ENCODE measurements at regions not wholly inside any gene's neighbourhood (a gene's known extent, or its start where the extent isn't known, plus 50 kb on each side); places are given as distances from the start of the nearest gene placed in this dataset.

DNA sequence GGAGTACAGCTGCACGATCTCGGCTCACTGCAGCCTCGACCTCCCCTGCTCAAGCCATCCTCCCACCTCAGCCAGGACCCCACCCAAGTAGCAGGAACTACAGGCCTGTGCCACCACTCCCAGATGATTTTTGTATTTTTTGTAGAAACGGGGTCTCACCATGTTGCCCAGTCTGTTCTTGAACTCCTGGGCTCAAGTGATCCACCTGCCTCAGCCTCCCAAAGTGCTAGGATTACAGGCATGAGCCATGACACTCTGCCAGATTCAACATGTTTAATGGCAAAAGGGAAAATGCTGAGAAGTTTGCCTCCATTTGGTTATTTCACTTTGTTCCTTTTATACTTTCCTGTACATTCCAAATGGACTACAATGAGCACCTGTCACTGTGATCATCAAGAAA lies 65.8 kb downstream of the ZIC5 start:
- TF ChIP-seq, protein P1, sequence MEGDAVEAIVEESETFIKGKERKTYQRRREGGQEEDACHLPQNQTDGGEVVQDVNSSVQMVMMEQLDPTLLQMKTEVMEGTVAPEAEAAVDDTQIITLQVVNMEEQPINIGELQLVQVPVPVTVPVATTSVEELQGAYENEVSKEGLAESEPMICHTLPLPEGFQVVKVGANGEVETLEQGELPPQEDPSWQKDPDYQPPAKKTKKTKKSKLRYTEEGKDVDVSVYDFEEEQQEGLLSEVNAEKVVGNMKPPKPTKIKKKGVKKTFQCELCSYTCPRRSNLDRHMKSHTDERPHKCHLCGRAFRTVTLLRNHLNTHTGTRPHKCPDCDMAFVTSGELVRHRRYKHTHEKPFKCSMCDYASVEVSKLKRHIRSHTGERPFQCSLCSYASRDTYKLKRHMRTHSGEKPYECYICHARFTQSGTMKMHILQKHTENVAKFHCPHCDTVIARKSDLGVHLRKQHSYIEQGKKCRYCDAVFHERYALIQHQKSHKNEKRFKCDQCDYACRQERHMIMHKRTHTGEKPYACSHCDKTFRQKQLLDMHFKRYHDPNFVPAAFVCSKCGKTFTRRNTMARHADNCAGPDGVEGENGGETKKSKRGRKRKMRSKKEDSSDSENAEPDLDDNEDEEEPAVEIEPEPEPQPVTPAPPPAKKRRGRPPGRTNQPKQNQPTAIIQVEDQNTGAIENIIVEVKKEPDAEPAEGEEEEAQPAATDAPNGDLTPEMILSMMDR (conservative IDR thresholded peaks at IDR 0.05): no peak
- TF ChIP-seq ZFX (IDR thresholded peaks at IDR 0.05): no peak

Measured in C4-2B (cell line).